22Rv1 (cell line): ENCODE measurements at regions not wholly inside any gene's neighbourhood (a gene's known extent, or its start where the extent isn't known, plus 50 kb on each side); places are given as distances from the start of the nearest gene placed in this dataset.

Source experiments
- CTCF ChIP-seq: fragments of 450-650 bp; IDR thresholded peaks from 2 replicates; pipeline ENCODE4 v1.5.1; 2017; ENCODE audit warnings: mild to moderate bottlenecking
- ZFX ChIP-seq: fragments of 450-650 bp; IDR thresholded peaks from 2 replicates; pipeline ENCODE4 v1.6.1; 2017; ENCODE audit warnings: antibody characterized with exemption, borderline replicate concordance

DNA sequence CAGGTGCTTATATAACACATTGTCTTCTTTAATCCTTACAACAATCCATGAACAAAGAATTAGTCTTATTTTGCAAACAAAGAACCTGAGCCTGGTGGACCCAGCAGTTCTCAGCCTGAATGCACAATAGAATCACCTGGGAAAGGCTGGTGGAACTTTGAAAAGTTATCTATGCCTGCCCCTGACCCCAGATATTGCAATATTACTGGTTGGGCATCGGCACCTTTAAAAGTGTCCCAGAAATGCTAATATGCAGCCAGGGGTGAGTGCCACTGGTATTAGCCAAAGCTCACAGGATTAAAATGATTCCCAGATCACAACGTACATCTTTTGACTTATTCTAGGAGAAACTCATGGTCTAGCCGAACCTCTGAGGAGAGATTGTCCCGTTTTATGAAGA is 268.8 kb downstream of the KLF5 start:
- TF ChIP-seq CTCF, result no peak
- TF ChIP-seq ZFX, result no peak
